ENCODE measurements at regions not wholly inside any gene's neighbourhood (a gene's known extent, or its start where the extent isn't known, plus 50 kb on each side); places are given as distances from the start of the nearest gene placed in this dataset.

- dilution Hi-C loops (cut with HindIII; ENCODE audit: low sequenced_read_pairs, unreplicated experiment) (no loop called here), in situ Hi-C loops (cut with MboI; ENCODE audit: low sequenced_read_pairs) (no loop called here)
These were observed 399.0 kb downstream of the CDH10 start for GRCh38 chr5:24245821-24246220.

More at GRCh38 chr5:24245821-24246220, 399.0 kb downstream of the CDH10 start:
- Histone ChIP-seq H3K79me1 (ENCODE audit: low read depth in 1 of 2, low read length in 2 of 2) (no peaks in the 10 kb centered on the region), H4K5ac (ENCODE audit: low read depth, low read length) (no peak overlapping the region), H3K9ac (ENCODE audit: low read depth, low read length) (no peak overlapping the region), H2AFZ (replicated peaks; ENCODE audit: low read length, poor library complexity) (no peak overlapping the region), H3K36me3 (ENCODE audit: control insufficient read depth, insufficient read depth, low read length) (no peaks in the 10 kb centered on the region), H4K20me1 (ENCODE audit: insufficient read depth, low read length) (no peaks in the 10 kb centered on the region), H3K9me1 (ENCODE audit: insufficient read depth, low read length) (no peaks in the 10 kb centered on the region), H3K27ac (ENCODE audit: insufficient read depth, low read length) (no peak overlapping the region), H4K91ac (ENCODE audit: insufficient read depth, low read depth, low read length) (no peak overlapping the region), H3K14ac (replicated peaks; ENCODE audit: low read depth, low read length) (no peak overlapping the region), H2BK20ac (ENCODE audit: low read depth, low read length) (no peak overlapping the region), H3K4ac (ENCODE audit: low read depth, low read length) (no peak overlapping the region), H2BK15ac (ENCODE audit: low read depth, low read length) (no peak overlapping the region), H3K56ac (ENCODE audit: extremely low read depth, insufficient read depth, low read length) (no peak overlapping the region), H3K9me3 (ENCODE audit: control insufficient read depth, insufficient read depth, low read length) (peaks cover 4% of the 10 kb centered on the region), H4K8ac (ENCODE audit: low read depth in 2 of 2, low read length in 2 of 2) (no peak overlapping the region), H3K18ac (ENCODE audit: low read depth, low read length) (no peak overlapping the region), H2AK5ac (ENCODE audit: low read depth, low read length) (no peak overlapping the region), H3K27me3 (ENCODE audit: control insufficient read depth, insufficient read depth, low read length) (no peaks in the 10 kb centered on the region), H2AK9ac (replicated peaks; ENCODE audit: low read depth, low read length, poor library complexity) (no peak overlapping the region), H3K4me1 (ENCODE audit: control insufficient read depth, insufficient read depth, low read length) (no peaks in the 10 kb centered on the region), H3K4me2 (ENCODE audit: low read depth, low read length) (no peak overlapping the region), H3K4me3 (ENCODE audit: insufficient read depth, low read depth, low read length) (no peak overlapping the region), H3K23ac (ENCODE audit: low read depth, low read length) (no peak overlapping the region), H2BK120ac (ENCODE audit: low read depth, low read length) (no peak overlapping the region), H2BK5ac (ENCODE audit: low read depth, low read length, poor library complexity, severe bottlenecking) (no peak overlapping the region)
- ChIA-PET CTCF (no interaction called here), POLR2A (ENCODE audit: unreplicated experiment) (no interaction called here)
- no peak for TF ChIP-seq POLR2A (IDR thresholded peaks at IDR 0.05; ENCODE audit: low read depth, low read length)
- TF ChIP-seq CEBPB (IDR thresholded peaks at IDR 0.05; ENCODE audit: low read depth, low read length): no peak
- no peak for TF ChIP-seq FOS (IDR thresholded peaks at IDR 0.05; ENCODE audit: low read depth, low read length)
- TF ChIP-seq, protein P1, sequence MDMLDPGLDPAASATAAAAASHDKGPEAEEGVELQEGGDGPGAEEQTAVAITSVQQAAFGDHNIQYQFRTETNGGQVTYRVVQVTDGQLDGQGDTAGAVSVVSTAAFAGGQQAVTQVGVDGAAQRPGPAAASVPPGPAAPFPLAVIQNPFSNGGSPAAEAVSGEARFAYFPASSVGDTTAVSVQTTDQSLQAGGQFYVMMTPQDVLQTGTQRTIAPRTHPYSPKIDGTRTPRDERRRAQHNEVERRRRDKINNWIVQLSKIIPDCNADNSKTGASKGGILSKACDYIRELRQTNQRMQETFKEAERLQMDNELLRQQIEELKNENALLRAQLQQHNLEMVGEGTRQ (IDR thresholded peaks at IDR 0.05; ENCODE audit: low read depth, low read length): no peak
- no peak for TF ChIP-seq MAFK (IDR thresholded peaks at IDR 0.05; ENCODE audit: low read depth, low read length)
- TF ChIP-seq RFX5 (IDR thresholded peaks at IDR 0.05; ENCODE audit: low read depth, low read length): no peak
- TF ChIP-seq ELK1 (IDR thresholded peaks at IDR 0.05; ENCODE audit: borderline replicate concordance, low read depth, low read length): no peak
- no peak for TF ChIP-seq BHLHE40 (IDR thresholded peaks at IDR 0.05; ENCODE audit: low read depth, low read length)
- TF ChIP-seq MXI1 (IDR thresholded peaks at IDR 0.05; ENCODE audit: borderline replicate concordance, low read depth, low read length): no peak
- no peak for TF ChIP-seq RCOR1 (IDR thresholded peaks at IDR 0.05; ENCODE audit: insufficient replicate concordance, low read length)
- no peak for TF ChIP-seq CHD1 (IDR thresholded peaks at IDR 0.05; ENCODE audit: low read depth, low read length)
- no peak for TF ChIP-seq NFE2L2 (IDR thresholded peaks at IDR 0.05; ENCODE audit: low read depth, low read length)
- TF ChIP-seq MAZ (IDR thresholded peaks at IDR 0.05; ENCODE audit: borderline replicate concordance, low read depth, low read length): no peak
- DNase-seq: no peak
- intact Hi-C loops (cut with micrococcal nuclease): no loop called here
- ATAC-seq (ENCODE audit: low read depth): no peak
- BruUV-seq (replicated peaks): no TSS peak
- no CpG with 5 or more reads among the region's 1 CpG for WGBS, 2 experiments (ENCODE audit: extremely low coverage in 2 of 2, insufficient read length in 1 of 2)

Data from IMR-90 (cell line).